Suprapubic skin (tissue), 3 donors: ENCODE measurements at regions not wholly inside any gene's neighbourhood (a gene's known extent, or its start where the extent isn't known, plus 50 kb on each side); places are given as distances from the start of the nearest gene placed in this dataset.

Experiments used
- POLR2AphosphoS5 ChIP-seq, 3 donors: sonication (generic); formaldehyde crosslinking; IDR thresholded peaks; one replicate each; pipeline ENCODE4 v1.6.1; 2017; ENCODE audit warnings: antibody characterized with exemption in 3 of 3
- TF ChIP-seq, protein P1 (sequence below), 2 donors: fragments of 200-600 bp in 1 of 2; fragments of 450-650 bp in 1 of 2; sonication (generic) in 1 of 2; IDR thresholded peaks; one replicate each; pipeline ENCODE4 v1.5.1; 2016 to 2019; ENCODE audit warnings: antibody characterized with exemption in 2 of 2, mild to moderate bottlenecking in 1 of 2, moderate library complexity in 1 of 2

GRCh38 chr3:194756460-194756779 lies 70.7 kb downstream of the FAM43A start:
- TF ChIP-seq, protein P1, sequence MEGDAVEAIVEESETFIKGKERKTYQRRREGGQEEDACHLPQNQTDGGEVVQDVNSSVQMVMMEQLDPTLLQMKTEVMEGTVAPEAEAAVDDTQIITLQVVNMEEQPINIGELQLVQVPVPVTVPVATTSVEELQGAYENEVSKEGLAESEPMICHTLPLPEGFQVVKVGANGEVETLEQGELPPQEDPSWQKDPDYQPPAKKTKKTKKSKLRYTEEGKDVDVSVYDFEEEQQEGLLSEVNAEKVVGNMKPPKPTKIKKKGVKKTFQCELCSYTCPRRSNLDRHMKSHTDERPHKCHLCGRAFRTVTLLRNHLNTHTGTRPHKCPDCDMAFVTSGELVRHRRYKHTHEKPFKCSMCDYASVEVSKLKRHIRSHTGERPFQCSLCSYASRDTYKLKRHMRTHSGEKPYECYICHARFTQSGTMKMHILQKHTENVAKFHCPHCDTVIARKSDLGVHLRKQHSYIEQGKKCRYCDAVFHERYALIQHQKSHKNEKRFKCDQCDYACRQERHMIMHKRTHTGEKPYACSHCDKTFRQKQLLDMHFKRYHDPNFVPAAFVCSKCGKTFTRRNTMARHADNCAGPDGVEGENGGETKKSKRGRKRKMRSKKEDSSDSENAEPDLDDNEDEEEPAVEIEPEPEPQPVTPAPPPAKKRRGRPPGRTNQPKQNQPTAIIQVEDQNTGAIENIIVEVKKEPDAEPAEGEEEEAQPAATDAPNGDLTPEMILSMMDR (IDR thresholded peaks at IDR 0.05): no peak
- TF ChIP-seq POLR2AphosphoS5 (IDR thresholded peaks at IDR 0.05): no peak
